ENCODE measurements at regions not wholly inside any gene's neighbourhood (a gene's known extent, or its start where the extent isn't known, plus 50 kb on each side); places are given as distances from the start of the nearest gene placed in this dataset.

GRCh38 chr19:27925202-27925601 is 1287.7 kb downstream of the UQCRFS1 start:
- no peak for DNase-seq (ENCODE audit: low read depth in 1 of 2, low spot score in 1 of 2)
- H3K4me3 ChIP-seq (replicated peaks; ENCODE audit: insufficient read depth, low read length), result no peak overlapping the region
- no peak for TF ChIP-seq GABPA (IDR thresholded peaks at IDR 0.05; ENCODE audit: low read depth)
- TF ChIP-seq, protein P1, sequence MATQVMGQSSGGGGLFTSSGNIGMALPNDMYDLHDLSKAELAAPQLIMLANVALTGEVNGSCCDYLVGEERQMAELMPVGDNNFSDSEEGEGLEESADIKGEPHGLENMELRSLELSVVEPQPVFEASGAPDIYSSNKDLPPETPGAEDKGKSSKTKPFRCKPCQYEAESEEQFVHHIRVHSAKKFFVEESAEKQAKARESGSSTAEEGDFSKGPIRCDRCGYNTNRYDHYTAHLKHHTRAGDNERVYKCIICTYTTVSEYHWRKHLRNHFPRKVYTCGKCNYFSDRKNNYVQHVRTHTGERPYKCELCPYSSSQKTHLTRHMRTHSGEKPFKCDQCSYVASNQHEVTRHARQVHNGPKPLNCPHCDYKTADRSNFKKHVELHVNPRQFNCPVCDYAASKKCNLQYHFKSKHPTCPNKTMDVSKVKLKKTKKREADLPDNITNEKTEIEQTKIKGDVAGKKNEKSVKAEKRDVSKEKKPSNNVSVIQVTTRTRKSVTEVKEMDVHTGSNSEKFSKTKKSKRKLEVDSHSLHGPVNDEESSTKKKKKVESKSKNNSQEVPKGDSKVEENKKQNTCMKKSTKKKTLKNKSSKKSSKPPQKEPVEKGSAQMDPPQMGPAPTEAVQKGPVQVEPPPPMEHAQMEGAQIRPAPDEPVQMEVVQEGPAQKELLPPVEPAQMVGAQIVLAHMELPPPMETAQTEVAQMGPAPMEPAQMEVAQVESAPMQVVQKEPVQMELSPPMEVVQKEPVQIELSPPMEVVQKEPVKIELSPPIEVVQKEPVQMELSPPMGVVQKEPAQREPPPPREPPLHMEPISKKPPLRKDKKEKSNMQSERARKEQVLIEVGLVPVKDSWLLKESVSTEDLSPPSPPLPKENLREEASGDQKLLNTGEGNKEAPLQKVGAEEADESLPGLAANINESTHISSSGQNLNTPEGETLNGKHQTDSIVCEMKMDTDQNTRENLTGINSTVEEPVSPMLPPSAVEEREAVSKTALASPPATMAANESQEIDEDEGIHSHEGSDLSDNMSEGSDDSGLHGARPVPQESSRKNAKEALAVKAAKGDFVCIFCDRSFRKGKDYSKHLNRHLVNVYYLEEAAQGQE (IDR thresholded peaks at IDR 0.05; ENCODE audit: insufficient replicate concordance, low read depth), result no peak
- TF ChIP-seq POLR2AphosphoS5 (IDR thresholded peaks at IDR 0.05; ENCODE audit: low read depth), result no peak
- no peak for TF ChIP-seq CTCF (IDR thresholded peaks at IDR 0.05; ENCODE audit: insufficient read depth, low read length)
- TF ChIP-seq SPI1 (IDR thresholded peaks at IDR 0.05; ENCODE audit: borderline replicate concordance, low read depth), result no peak

DNA sequence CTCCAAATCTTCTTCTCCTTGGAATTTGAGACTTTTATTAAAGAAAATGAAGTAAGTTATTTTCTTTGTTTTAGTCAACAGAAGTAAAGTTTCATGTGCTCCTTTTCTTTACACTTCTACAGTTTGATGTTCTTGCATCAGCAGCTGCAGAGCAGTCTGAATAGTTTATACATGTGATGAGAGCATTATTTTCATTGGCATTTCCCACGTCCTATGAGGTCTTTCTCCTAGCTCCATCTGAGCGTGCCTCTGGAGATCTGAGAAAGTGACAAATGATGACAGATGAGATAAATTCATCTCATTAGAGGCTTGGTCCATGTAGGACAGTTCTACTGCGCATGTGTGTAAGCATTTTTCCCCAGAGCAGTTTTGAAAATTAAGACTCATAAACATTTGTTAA is 1290.0 kb downstream of the UQCRFS1 start:
- no peak for DNase-seq (ENCODE audit: low read depth in 1 of 2, low spot score in 1 of 2)
- TF ChIP-seq CTCF (IDR thresholded peaks at IDR 0.05; ENCODE audit: insufficient read depth, low read length) (no peak), SPI1 (IDR thresholded peaks at IDR 0.05; ENCODE audit: borderline replicate concordance, low read depth) (no peak), POLR2AphosphoS5 (IDR thresholded peaks at IDR 0.05; ENCODE audit: low read depth) (no peak), GABPA (IDR thresholded peaks at IDR 0.05; ENCODE audit: low read depth) (no peak)
- TF ChIP-seq, protein P1 (IDR thresholded peaks at IDR 0.05; ENCODE audit: insufficient replicate concordance, low read depth), result no peak

More at GRCh38 chr19:27925202-27925601, 1287.7 kb downstream of the UQCRFS1 start:
- Histone ChIP-seq H3K27me3 (ENCODE audit: insufficient read depth, poor library complexity, severe bottlenecking) (no peaks in the 10 kb centered on the region), H3K27ac (replicated peaks) (no peak overlapping the region)

DNA sequence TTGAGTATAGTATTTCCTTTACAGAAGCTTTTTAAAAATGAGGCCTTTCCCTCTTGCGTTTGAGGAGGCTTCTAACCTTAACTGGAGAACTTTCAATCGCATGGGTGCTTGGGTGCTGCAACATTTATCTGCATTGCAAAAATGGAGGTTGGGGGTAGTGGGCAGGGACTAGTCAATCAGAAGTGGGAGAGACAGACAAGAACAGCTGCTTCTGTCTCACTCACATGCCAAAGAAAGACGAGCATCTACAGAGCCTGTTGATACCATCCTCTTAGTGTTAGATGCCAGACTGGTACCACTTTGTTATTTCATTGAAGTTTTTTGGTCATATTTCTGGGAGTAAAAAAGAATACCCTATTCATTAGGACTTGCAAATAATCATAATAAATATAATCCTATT is 1292.2 kb downstream of the UQCRFS1 start:
- Histone ChIP-seq H3K27ac (replicated peaks) (no peak overlapping the region), H3K4me3 (replicated peaks; ENCODE audit: insufficient read depth, low read length) (no peak overlapping the region)

More for the DNA sequence above, 1290.0 kb downstream of the UQCRFS1 start:
- H3K4me3 ChIP-seq (replicated peaks; ENCODE audit: insufficient read depth, low read length), result no peak overlapping the region
- no peaks in the 10 kb centered on the region for H3K27me3 ChIP-seq (ENCODE audit: insufficient read depth, poor library complexity, severe bottlenecking)
- no peak overlapping the region for H3K27ac ChIP-seq (replicated peaks)

More for the DNA sequence above, 1292.2 kb downstream of the UQCRFS1 start:
- DNase-seq (ENCODE audit: low read depth in 1 of 2, low spot score in 1 of 2), result no peak
- TF ChIP-seq SPI1 (IDR thresholded peaks at IDR 0.05; ENCODE audit: borderline replicate concordance, low read depth) (no peak), CTCF (IDR thresholded peaks at IDR 0.05; ENCODE audit: insufficient read depth, low read length) (no peak), GABPA (IDR thresholded peaks at IDR 0.05; ENCODE audit: low read depth) (no peak), POLR2AphosphoS5 (IDR thresholded peaks at IDR 0.05; ENCODE audit: low read depth) (no peak)
- TF ChIP-seq, protein P1 (IDR thresholded peaks at IDR 0.05; ENCODE audit: insufficient replicate concordance, low read depth), result no peak
- no peaks in the 10 kb centered on the region for H3K27me3 ChIP-seq (ENCODE audit: insufficient read depth, poor library complexity, severe bottlenecking)
